Ovary (tissue), 3 donors: ENCODE measurements at regions not wholly inside any gene's neighbourhood (a gene's known extent, or its start where the extent isn't known, plus 50 kb on each side); places are given as distances from the start of the nearest gene placed in this dataset.

ENCODE experiments used
- POLR2A ChIP-seq: fragments of 450-650 bp; IDR thresholded peaks from one replicate; pipeline ENCODE4 v1.6.1; 2017; ENCODE audit warnings: antibody characterized with exemption, mild to moderate bottlenecking, moderate library complexity
- TF ChIP-seq, protein P1 (sequence below), 3 donors: fragments of 450-650 bp in 2 of 3; fragments of 200-600 bp in 1 of 3; IDR thresholded peaks; one replicate each; pipeline versions ENCODE4 v1.5.1 to v1.8.0; 2016 to 2022; ENCODE audit warnings: antibody characterized with exemption in 3 of 3, mild to moderate bottlenecking in 1 of 3
- donor health status: DM: no; HTN: no; CAD: no.

GRCh38 chr20:11588875-11589274 is 328.8 kb upstream of the BTBD3 start:
- TF ChIP-seq POLR2A, result no peak
- TF ChIP-seq, protein P1, sequence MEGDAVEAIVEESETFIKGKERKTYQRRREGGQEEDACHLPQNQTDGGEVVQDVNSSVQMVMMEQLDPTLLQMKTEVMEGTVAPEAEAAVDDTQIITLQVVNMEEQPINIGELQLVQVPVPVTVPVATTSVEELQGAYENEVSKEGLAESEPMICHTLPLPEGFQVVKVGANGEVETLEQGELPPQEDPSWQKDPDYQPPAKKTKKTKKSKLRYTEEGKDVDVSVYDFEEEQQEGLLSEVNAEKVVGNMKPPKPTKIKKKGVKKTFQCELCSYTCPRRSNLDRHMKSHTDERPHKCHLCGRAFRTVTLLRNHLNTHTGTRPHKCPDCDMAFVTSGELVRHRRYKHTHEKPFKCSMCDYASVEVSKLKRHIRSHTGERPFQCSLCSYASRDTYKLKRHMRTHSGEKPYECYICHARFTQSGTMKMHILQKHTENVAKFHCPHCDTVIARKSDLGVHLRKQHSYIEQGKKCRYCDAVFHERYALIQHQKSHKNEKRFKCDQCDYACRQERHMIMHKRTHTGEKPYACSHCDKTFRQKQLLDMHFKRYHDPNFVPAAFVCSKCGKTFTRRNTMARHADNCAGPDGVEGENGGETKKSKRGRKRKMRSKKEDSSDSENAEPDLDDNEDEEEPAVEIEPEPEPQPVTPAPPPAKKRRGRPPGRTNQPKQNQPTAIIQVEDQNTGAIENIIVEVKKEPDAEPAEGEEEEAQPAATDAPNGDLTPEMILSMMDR (IDR thresholded peaks at IDR 0.05), result no peak
